IPS-11a (cell line): ENCODE measurements at regions not wholly inside any gene's neighbourhood (a gene's known extent, or its start where the extent isn't known, plus 50 kb on each side); places are given as distances from the start of the nearest gene placed in this dataset.
"Not testable (repeated sequence)": the region's sequence is repeated elsewhere in the genome, so short reads cannot be mapped to it uniquely, and the experiment has no call there.

ENCODE experiments used
- H3K4me3 ChIP-seq: one replicate; pipeline ENCODE4 v1.5.1; 2013; ENCODE audit warnings: low read depth, low read length, control low read depth

GRCh38 chr13:54004026-54004699, 975.5 kb downstream of the OLFM4 start:
- H3K4me3 ChIP-seq = no peak overlapping the region

GRCh38 chr13:54016542-54016941, 987.9 kb downstream of the OLFM4 start:
- no peak overlapping the region for H3K4me3 ChIP-seq

GRCh38 chr13:54018485-54018884, 989.9 kb downstream of the OLFM4 start:
- H3K4me3 ChIP-seq = no peak overlapping the region

GRCh38 chr13:54029226-54029625, 1000.6 kb downstream of the OLFM4 start:
- no peak overlapping the region for H3K4me3 ChIP-seq

- H3K4me3 ChIP-seq = no peak overlapping the region
Measured at GRCh38 chr13:54029720-54030119, 1001.1 kb downstream of the OLFM4 start.

- H3K4me3 ChIP-seq = no peak overlapping the region
Measured at GRCh38 chr13:54033323-54033861, 1004.8 kb downstream of the OLFM4 start.

GRCh38 chr13:54034047-54034446, 1005.4 kb downstream of the OLFM4 start:
- no peak overlapping the region for H3K4me3 ChIP-seq

- not testable (repeated sequence) for H3K4me3 ChIP-seq
Measured at GRCh38 chr13:54057416-54057815, 1028.8 kb downstream of the OLFM4 start.

GRCh38 chr13:54069958-54070357, 1041.3 kb downstream of the OLFM4 start:
- not testable (repeated sequence) for H3K4me3 ChIP-seq

GRCh38 chr13:54077569-54077968, 1049.0 kb downstream of the OLFM4 start:
- no peak overlapping the region for H3K4me3 ChIP-seq

GRCh38 chr13:54078271-54078870, 1049.8 kb downstream of the OLFM4 start:
- no peak overlapping the region for H3K4me3 ChIP-seq

GRCh38 chr13:54082309-54082708, 1053.7 kb downstream of the OLFM4 start:
- H3K4me3 ChIP-seq = not testable (repeated sequence)

- no peak overlapping the region for H3K4me3 ChIP-seq
Measured at GRCh38 chr13:54091884-54092283, 1063.3 kb downstream of the OLFM4 start.

- H3K4me3 ChIP-seq = no peak overlapping the region
Measured at GRCh38 chr13:54092686-54093085, 1064.1 kb downstream of the OLFM4 start.

- H3K4me3 ChIP-seq = no peak overlapping the region
Measured at GRCh38 chr13:54110597-54110996, 1082.0 kb downstream of the OLFM4 start.

- H3K4me3 ChIP-seq = no peak overlapping the region
Measured at GRCh38 chr13:54124700-54125099, 1096.1 kb downstream of the OLFM4 start.

- H3K4me3 ChIP-seq = not testable (repeated sequence)
Measured at GRCh38 chr13:54130931-54131330, 1102.3 kb downstream of the OLFM4 start.

GRCh38 chr13:54131433-54131832, 1102.8 kb downstream of the OLFM4 start:
- not testable (repeated sequence) for H3K4me3 ChIP-seq

GRCh38 chr13:54132127-54132526, 1103.5 kb downstream of the OLFM4 start:
- peak overlapping the region; percentile 47 for H3K4me3 ChIP-seq

GRCh38 chr13:54132720-54133119, 1104.1 kb downstream of the OLFM4 start:
- H3K4me3 ChIP-seq = peak overlapping the region; percentile 47

GRCh38 chr13:54133746-54134145, 1105.1 kb downstream of the OLFM4 start:
- H3K4me3 ChIP-seq = no peak overlapping the region

- no peak overlapping the region for H3K4me3 ChIP-seq
Measured at GRCh38 chr13:54144828-54145227, 1116.2 kb downstream of the OLFM4 start.
